ENCODE measurements at regions not wholly inside any gene's neighbourhood (a gene's known extent, or its start where the extent isn't known, plus 50 kb on each side); places are given as distances from the start of the nearest gene placed in this dataset.

DNA sequence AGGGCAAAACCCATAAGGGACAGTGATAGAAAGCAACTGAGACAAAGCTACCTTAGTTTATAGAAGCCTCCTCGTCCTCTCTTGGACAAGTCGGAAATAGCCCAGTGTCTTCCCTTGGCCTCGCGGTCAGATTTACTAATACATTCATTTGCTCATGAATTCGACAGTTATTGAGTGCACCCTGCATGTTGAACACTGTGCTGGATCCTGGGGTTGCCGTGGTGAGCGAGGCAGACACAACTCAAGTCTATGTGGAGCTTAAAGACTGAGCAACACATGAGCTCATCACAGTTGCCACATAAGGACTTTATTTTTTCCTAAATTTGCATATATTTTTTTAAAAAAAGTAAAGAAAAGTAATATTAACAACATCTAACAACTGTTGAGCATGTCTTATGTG lies 411.1 kb upstream of the ITGA1 start:
- no peak for DNase-seq
- TF ChIP-seq, protein P1, sequence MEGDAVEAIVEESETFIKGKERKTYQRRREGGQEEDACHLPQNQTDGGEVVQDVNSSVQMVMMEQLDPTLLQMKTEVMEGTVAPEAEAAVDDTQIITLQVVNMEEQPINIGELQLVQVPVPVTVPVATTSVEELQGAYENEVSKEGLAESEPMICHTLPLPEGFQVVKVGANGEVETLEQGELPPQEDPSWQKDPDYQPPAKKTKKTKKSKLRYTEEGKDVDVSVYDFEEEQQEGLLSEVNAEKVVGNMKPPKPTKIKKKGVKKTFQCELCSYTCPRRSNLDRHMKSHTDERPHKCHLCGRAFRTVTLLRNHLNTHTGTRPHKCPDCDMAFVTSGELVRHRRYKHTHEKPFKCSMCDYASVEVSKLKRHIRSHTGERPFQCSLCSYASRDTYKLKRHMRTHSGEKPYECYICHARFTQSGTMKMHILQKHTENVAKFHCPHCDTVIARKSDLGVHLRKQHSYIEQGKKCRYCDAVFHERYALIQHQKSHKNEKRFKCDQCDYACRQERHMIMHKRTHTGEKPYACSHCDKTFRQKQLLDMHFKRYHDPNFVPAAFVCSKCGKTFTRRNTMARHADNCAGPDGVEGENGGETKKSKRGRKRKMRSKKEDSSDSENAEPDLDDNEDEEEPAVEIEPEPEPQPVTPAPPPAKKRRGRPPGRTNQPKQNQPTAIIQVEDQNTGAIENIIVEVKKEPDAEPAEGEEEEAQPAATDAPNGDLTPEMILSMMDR (IDR thresholded peaks at IDR 0.05), result no peak
- TF ChIP-seq POLR2A (IDR thresholded peaks at IDR 0.05), result no peak
- H3K9me3 ChIP-seq, result no peaks in the 10 kb centered on the region
- H3K4me3 ChIP-seq, result no peak overlapping the region
- H3K27ac ChIP-seq, result no peak overlapping the region
- H3K27me3 ChIP-seq, result no peaks in the 10 kb centered on the region
- no peaks in the 10 kb centered on the region for H3K4me1 ChIP-seq
- intact Hi-C loops (cut with DNase I; ENCODE audit: low total_unique reads), result no loop called here
- no peaks in the 10 kb centered on the region for H3K36me3 ChIP-seq

DNA sequence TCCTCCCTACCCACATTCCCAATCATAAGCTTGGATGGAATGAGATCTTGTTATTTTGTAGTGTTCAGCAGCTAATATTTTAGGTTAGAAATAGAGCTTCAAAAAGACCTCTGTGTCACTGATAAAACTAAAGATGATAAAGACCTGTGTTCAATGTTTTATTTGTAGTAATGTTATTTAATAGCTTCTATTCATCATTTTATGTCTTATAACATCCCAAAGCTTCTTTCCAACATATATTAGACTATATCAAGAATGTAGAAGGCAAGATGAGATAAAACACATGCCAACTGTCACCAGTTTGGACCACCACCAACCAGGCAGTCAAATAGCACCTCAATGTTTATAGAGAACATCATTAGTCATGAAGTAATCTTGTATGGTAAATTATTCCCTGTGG lies 409.5 kb upstream of the ITGA1 start:
- intact Hi-C loops (cut with DNase I; ENCODE audit: low total_unique reads), result no loop called here
- no peak for DNase-seq
- Histone ChIP-seq H3K4me3 (no peak overlapping the region), H3K36me3 (no peaks in the 10 kb centered on the region), H3K9me3 (no peaks in the 10 kb centered on the region), H3K4me1 (no peaks in the 10 kb centered on the region), H3K27ac (no peak overlapping the region), H3K27me3 (no peaks in the 10 kb centered on the region)
- TF ChIP-seq POLR2A (IDR thresholded peaks at IDR 0.05), result no peak
- TF ChIP-seq, protein P1 (IDR thresholded peaks at IDR 0.05), result no peak

DNA sequence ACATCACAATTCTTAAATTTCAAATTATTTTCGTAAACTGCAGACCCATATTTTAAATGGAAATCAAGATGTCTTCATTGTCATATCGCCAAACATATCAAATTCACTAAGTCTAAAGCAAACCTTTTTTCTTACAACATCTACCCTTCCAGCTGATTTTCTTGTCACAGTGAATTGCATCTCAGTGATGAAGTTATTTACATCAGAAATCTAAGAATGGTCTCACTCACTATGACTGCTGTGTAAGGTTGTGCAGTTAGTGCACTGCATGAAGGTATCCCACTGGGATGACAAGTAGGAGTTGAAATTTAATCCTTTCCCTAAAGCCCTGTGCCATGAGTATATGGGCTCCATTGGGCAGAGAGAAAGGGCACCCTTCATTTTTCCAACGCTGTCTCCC lies 399.4 kb upstream of the ITGA1 start:
- H3K4me3 ChIP-seq, result no peak overlapping the region
- DNase-seq, result no peak
- no peak overlapping the region for H3K27ac ChIP-seq
- no peaks in the 10 kb centered on the region for H3K4me1 ChIP-seq
- H3K27me3 ChIP-seq, result peaks cover 0 to 2% of the 10 kb centered on the region in 2 donors
- no peaks in the 10 kb centered on the region for H3K9me3 ChIP-seq
- H3K36me3 ChIP-seq, result no peaks in the 10 kb centered on the region
- intact Hi-C loops (cut with DNase I; ENCODE audit: low total_unique reads), result no loop called here
- no peak for TF ChIP-seq POLR2A (IDR thresholded peaks at IDR 0.05)
- TF ChIP-seq, protein P1 (IDR thresholded peaks at IDR 0.05), result no peak

DNA sequence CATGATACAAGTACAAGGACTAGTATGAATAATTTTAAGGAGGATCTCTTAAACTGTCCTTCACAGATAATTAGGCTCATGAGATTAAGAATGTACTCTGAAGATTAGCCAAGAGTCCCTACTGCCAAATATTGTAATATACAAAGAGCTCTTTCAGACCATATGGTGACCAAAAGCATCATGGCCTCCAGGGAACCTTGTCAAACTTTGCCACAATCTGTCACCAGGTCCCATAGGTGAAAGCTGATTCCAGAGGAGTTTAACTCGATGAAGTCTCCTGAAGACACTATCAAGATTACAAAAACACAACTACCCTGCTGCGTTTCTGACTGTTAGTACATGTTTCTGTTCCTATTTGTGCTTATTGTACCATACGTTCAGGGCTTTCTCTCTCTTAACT lies 395.4 kb upstream of the ITGA1 start:
- Histone ChIP-seq H3K27ac (no peak overlapping the region), H3K27me3 (no peaks in the 10 kb centered on the region)
- intact Hi-C loops (cut with DNase I; ENCODE audit: low total_unique reads), result no loop called here

DNA sequence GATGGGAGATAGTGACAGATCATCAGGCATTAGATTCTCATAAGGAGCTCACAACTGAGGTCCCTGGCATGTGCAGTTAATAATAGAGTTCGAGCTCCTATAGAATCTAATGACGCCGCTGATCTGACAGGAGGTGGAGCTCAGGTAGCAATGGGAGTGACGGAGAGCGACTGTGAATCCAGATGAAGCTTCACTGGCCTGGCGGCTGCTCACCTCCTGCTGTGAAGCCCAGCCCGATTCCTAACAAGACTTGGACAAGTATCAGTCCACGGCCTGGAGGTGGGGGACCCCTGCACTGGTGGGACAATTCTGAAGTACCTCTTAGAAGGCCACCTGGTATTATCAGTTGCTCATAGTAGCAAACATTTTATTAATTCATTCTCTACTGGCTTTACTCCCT lies 377.9 kb upstream of the ITGA1 start:
- Histone ChIP-seq H3K27me3 (no peaks in the 10 kb centered on the region), H3K27ac (no peak overlapping the region), H3K9me3 (no peaks in the 10 kb centered on the region), H3K36me3 (no peaks in the 10 kb centered on the region), H3K4me1 (no peaks in the 10 kb centered on the region), H3K4me3 (no peak overlapping the region)
- no peak for DNase-seq
- TF ChIP-seq, protein P1 (IDR thresholded peaks at IDR 0.05), result no peak
- TF ChIP-seq POLR2A (IDR thresholded peaks at IDR 0.05), result no peak
- intact Hi-C loops (cut with DNase I; ENCODE audit: low total_unique reads), result no loop called here

More for the DNA sequence above, 395.4 kb upstream of the ITGA1 start:
- Histone ChIP-seq H3K4me1 (no peaks in the 10 kb centered on the region), H3K36me3 (no peaks in the 10 kb centered on the region), H3K4me3 (no peak overlapping the region), H3K9me3 (no peaks in the 10 kb centered on the region)
- TF ChIP-seq, protein P1 (IDR thresholded peaks at IDR 0.05), result no peak
- DNase-seq, result no peak

All from uterus (tissue), 3 donors.